Heart right ventricle (tissue), 16 donors: ENCODE measurements at regions not wholly inside any gene's neighbourhood (a gene's known extent, or its start where the extent isn't known, plus 50 kb on each side); places are given as distances from the start of the nearest gene placed in this dataset.

Source experiments
- ATAC-seq, 8 donors: fragments of 200-7000 bp; cut with Tn5 transposase; one replicate each; pipeline ENCODE4 v1.9.1; 2020; ENCODE audit warnings: mild to moderate bottlenecking in 8 of 8, moderate library complexity in 8 of 8, moderate number of reproducible peaks in 1 of 8
- DNase-seq, 2 donors: peaks; one replicate each; pipeline ENCODE4 v3.0.0-alpha.2; 2020
- H3K27ac ChIP-seq, 10 donors: fragments of 200-600 bp; sonication (generic) in 2 of 10; one replicate each; pipeline versions ENCODE4 v1.5.0 to v1.8.0; 2020 to 2022; ENCODE audit warnings: mild to moderate bottlenecking in 3 of 10
- H3K27me3 ChIP-seq, 7 donors: fragments of 200-600 bp; one replicate each; pipeline ENCODE4 v1.8.0; 2021 to 2022; ENCODE audit warnings: mild to moderate bottlenecking in 2 of 7
- H3K36me3 ChIP-seq, 9 donors: fragments of 200-600 bp; sonication (generic) in 1 of 9; one replicate each; pipeline versions ENCODE4 v1.5.0 to v1.8.0; 2020 to 2022; ENCODE audit warnings: mild to moderate bottlenecking in 2 of 9
- H3K4me1 ChIP-seq, 9 donors: fragments of 200-600 bp; sonication (generic) in 1 of 9; one replicate each; pipeline versions ENCODE4 v1.5.0 to v1.8.0; 2020 to 2022; ENCODE audit warnings: mild to moderate bottlenecking in 4 of 9
- H3K4me3 ChIP-seq, 10 donors: fragments of 200-600 bp; sonication (generic) in 2 of 10; one replicate each; pipeline versions ENCODE4 v1.5.0 to v1.8.0; 2020 to 2022; ENCODE audit warnings: mild to moderate bottlenecking in 7 of 10, moderate library complexity in 2 of 10
- H3K9me3 ChIP-seq, 11 donors: fragments of 200-600 bp in 10 of 11; sonication (generic) in 2 of 11; one replicate each; pipeline versions ENCODE4 v1.5.0 to v1.8.0; 2013 to 2022; ENCODE audit warnings: mild to moderate bottlenecking in 2 of 11, control low read depth in 1 of 11, moderate library complexity in 1 of 11
- CTCF ChIP-seq, 9 donors: fragments of 200-600 bp; sonication (generic) in 2 of 9; IDR thresholded peaks; one replicate each; pipeline versions ENCODE4 v1.5.0 to v1.8.0; 2021 to 2022; ENCODE audit warnings: antibody characterized with exemption in 9 of 9, mild to moderate bottlenecking in 5 of 9, moderate library complexity in 1 of 9
- WGBS, 2 donors: extraction: QIAGEN DNeasy Blood & Tissue Kit; methylation state at CpG; one replicate each; pipeline ENCODE4 v1.1.7; 2013; ENCODE audit warnings: inconsistent platforms in 1 of 2; 5-methylcytosine and 5-hydroxymethylcytosine counted together
- intact Hi-C, 10 donors: fragments of 100-400 bp; cut with DNase I; formaldehyde crosslinking; loops; one replicate each; pipeline versions ENCODE4 v1.11.1 to v1.14.2; 2022
- donor health status: Arrhythmogenic right ventricular cardiomyopathy.
- donor health status: ischemic (EF 13 %, LVEDD 7.1; RV severe dilation, severe dysfunction).
- donor health status: healthy with polysubstance abuse.
- donor health status: DM: no; HTN: yes; CAD: no.
- donor health status: DM: no; HTN: no; CAD: no.
- donor health status: ischemic (EF 25% LVEDD 6.9; RV normal size, moderate dysfunction).
- donor health status: ischemic (EF 25% LVEDD 5.7; RV mildly dilated, moderate dysfunction).
- donor health status: healthy.
- donor health status: DM: yes; HTN: yes; CAD: no.
- donor health status: Ischemic cardiomyopathy.
- donor health status: ischemic (EF 35%, LVEDD 5.7; RV mildly dilated, moderate dysfunction).
- donor health status: nonischemic (EF 11% LVEDD 7.7; RV severe dilation, severe dysfunction).
- donor health status: DM: yes; HTN: yes; CAD: no.
- donor health status: PGD.
- donor health status: ischemic (EF 29% LVEDD 5.4; RV normal size, mild dysfunction).
- donor health status: nonischemic (EF 23%, LVEDD 6.1; RV moderate dilation, normal function).

- DNase-seq (no peak), ATAC-seq (peak; percentile 47 to 93 (median 82))
- 40 to 50% methylated on average over 6 of the region's 6 CpGs for WGBS, 2 donors
- Histone ChIP-seq H3K4me1 (peaks cover 0 to 11% (median 5%) of the 10 kb centered on the region in 9 donors), H3K9me3 (no peaks in the 10 kb centered on the region), H3K36me3 (no peaks in the 10 kb centered on the region), H3K27ac (peak overlapping the region in 4 of 10 donors; percentile 13 to 47 (median 36)), H3K27me3 (no peaks in the 10 kb centered on the region), H3K4me3 (peak overlapping the region in 5 of 10 donors; percentile 22 to 34 (median 33))
- intact Hi-C loops, result loop anchor here in 8 of 10 donors (1.0 to 5.0 kb wide), 7 partner anchors 68 to 188 kb away; partner anchors contain the start of gene GRAMD2B (in 1 of the 8)
- TF ChIP-seq CTCF (IDR thresholded peaks at IDR 0.05), result peak; percentile 33 to 84 (median 68)
Observed at GRCh38 chr5:126354012-126354857, 69.0 kb upstream of the GRAMD2B start.

GRCh38 chr5:126354858-126355731 lies 68.1 kb upstream of the GRAMD2B start:
- Histone ChIP-seq H3K9me3 (no peaks in the 10 kb centered on the region), H3K4me1 (peaks cover 0 to 11% (median 5%) of the 10 kb centered on the region in 9 donors), H3K27me3 (no peaks in the 10 kb centered on the region), H3K4me3 (no peak overlapping the region), H3K27ac (no peak overlapping the region), H3K36me3 (no peaks in the 10 kb centered on the region)
- WGBS, 2 donors, result 88 to 93% methylated on average over 5 of the region's 5 CpGs
- no peak for DNase-seq
- ATAC-seq, result no peak
- TF ChIP-seq CTCF (IDR thresholded peaks at IDR 0.05), result no peak
- intact Hi-C loops, result loop anchor here in 9 of 10 donors (1.0 to 5.0 kb wide), 8 partner anchors 67 to 187 kb away; partner anchors contain the start of gene GRAMD2B (in 1 of the 9)

GRCh38 chr5:126355940-126356339 lies 67.3 kb upstream of the GRAMD2B start:
- H3K4me1 ChIP-seq, result peaks cover 0 to 11% (median 5%) of the 10 kb centered on the region in 9 donors
- no peaks in the 10 kb centered on the region for H3K9me3 ChIP-seq
- H3K27me3 ChIP-seq, result no peaks in the 10 kb centered on the region
- H3K36me3 ChIP-seq, result no peaks in the 10 kb centered on the region
- no peak for TF ChIP-seq CTCF (IDR thresholded peaks at IDR 0.05)
- H3K27ac ChIP-seq, result no peak overlapping the region
- no peak overlapping the region for H3K4me3 ChIP-seq
- DNase-seq, result no peak
- intact Hi-C loops, result loop anchor here in 4 of 10 donors (2.0 to 5.0 kb wide), 3 partner anchors 131 to 183 kb away; no protein-coding TSS in a partner anchor
- ATAC-seq, result no peak
- WGBS, 2 donors, result 78 to 87% methylated on average over 8 of the region's 8 CpGs
